DMS153 (cell line): ENCODE measurements at regions not wholly inside any gene's neighbourhood (a gene's known extent, or its start where the extent isn't known, plus 50 kb on each side); places are given as distances from the start of the nearest gene placed in this dataset.
"Not testable (repeated sequence)": the region's sequence is repeated elsewhere in the genome, so short reads cannot be mapped to it uniquely, and the experiment has no call there.

Experiments
- DNase-seq: peaks from one replicate; lab custom pipeline; 2025; lab: John Stamatoyannopoulos, UW

DNA sequence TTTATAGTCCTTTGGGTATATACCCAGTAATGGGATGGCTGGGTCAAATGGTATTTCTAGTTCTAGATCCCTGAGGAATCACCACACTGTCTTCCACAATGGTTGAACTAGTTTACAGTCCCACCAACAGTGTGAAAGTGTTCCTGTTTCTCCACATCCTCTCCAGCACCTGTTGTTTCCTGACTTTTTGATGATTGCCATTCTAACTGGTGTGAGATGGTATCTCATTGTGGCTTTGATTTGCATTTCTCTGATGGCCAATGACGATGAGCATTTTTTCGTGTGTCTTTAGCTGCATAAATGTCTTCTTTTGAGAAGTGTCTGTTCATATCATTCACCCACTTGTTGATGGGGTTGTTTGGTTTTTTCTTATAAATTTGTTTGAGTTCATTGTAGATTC is 612.5 kb upstream of the SGCD start:
- DNase-seq = not testable (repeated sequence)

GRCh38 chr5:155726267-155726666 is 600.7 kb upstream of the SGCD start:
- DNase-seq = no peak

DNA sequence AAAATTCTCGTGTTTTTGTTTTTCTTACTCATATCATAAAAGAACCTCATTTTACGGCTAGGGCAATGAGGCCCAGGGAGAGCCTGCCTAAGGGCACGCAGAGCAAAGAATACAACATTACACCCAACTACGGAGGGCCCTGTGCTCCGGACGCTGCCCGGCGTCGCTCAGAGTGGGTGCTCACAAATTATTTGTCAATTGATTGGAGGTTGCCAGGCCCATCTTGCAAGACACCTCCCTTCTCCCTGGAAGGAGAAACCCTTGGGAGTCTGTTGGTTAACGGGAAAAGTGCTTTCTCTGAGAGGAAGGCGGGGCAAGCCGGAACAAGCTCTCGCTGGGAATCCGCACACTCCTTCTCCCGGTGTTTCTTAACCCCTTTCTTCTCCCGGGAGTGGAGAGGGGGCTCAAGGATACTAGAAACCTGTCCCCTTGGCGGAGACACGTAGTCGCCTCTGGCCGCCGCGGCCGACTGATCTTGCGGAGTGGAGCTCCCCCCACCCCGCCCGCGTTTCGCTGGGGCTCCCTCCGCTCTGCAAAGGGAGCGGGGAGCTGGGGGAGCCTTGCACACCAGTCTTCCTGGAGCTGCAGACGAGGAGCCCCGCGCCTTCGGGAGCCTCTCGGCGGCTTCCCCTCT is 599.3 kb upstream of the SGCD start:
- no peak for DNase-seq

GRCh38 chr5:155728146-155728856 is 598.7 kb upstream of the SGCD start:
- peak; percentile 23 for DNase-seq

- DNase-seq = peak; percentile 3
These were observed 597.9 kb upstream of the SGCD start for GRCh38 chr5:155728857-155729683.

DNA sequence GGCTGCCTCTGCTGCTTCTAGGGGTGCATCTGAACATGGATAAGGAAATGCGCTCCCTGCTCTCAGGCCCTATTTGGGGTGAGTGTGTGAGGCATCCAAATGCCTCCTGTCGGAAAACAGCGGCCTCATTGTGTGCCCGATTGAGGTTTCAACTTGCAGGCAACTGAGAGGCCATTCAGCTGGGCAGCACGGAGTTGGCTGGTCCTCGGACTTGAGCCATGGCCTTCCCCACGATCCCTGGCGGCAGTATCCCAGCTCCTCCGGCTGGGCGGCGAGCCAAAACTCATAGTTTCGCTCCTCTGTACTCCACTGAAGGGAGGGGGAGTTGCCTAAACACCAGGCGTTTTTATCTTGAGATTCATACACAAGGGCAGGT is 597.3 kb upstream of the SGCD start:
- no peak for DNase-seq

GRCh38 chr5:155732587-155733376 is 594.2 kb upstream of the SGCD start:
- no peak for DNase-seq

GRCh38 chr5:155733935-155734334 is 593.0 kb upstream of the SGCD start:
- DNase-seq = no peak

DNA sequence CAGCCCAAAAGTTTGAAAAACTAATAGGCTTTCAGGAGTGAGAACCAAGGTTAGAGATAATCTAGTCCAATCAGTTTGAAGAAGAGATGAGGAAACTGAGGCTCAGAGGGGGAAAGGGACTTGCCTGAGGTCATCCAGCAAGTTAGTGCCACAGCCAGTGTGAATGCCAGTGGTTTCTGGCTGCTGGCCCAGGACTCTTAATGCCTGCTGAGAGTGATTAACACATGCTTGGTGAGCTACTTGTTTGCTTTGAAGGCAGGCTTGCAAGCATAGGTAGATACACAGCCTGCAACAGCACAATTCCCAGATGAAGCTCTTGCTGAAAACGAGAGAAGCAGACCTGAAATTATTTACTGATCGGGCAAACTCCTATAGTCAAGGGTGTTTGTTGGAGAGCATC is 591.6 kb upstream of the SGCD start:
- peak; percentile 32 for DNase-seq

GRCh38 chr5:155738616-155739015 is 588.3 kb upstream of the SGCD start:
- no peak for DNase-seq

DNA sequence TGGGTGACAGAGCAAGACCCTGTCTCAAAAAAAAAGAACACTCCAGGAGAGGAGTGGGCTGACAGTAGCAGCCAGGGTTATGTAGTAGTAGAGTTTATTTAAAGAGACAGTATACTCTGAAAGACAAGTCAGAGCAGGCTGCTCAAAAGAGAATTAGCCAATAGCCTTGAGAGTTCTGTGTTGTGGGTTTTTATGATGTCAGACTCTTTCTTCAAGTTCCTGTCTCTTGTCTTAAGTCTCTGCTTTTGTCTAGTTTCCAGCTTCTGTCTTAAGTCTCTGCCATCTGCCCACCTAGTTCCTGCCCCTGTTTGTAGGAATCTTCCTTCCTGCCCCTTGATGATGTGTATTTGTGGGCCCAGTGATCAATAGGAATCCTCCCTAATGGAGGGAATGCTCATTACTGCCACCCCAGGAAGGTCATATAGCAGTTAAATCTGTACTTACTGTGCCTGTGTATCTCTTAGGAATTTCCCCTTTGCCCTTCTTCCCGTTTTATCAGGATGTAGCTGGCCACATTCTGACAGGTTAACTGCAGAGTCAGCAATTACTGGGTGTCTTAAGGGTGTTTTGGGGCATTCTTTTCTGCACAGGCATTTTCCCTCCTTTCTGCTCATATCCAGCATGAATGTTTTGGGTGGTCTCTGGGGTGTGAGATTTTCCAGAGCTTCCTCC is 580.5 kb upstream of the SGCD start:
- no peak for DNase-seq

- no peak for DNase-seq
These were observed 576.9 kb upstream of the SGCD start for GRCh38 chr5:155750101-155750500.

DNA sequence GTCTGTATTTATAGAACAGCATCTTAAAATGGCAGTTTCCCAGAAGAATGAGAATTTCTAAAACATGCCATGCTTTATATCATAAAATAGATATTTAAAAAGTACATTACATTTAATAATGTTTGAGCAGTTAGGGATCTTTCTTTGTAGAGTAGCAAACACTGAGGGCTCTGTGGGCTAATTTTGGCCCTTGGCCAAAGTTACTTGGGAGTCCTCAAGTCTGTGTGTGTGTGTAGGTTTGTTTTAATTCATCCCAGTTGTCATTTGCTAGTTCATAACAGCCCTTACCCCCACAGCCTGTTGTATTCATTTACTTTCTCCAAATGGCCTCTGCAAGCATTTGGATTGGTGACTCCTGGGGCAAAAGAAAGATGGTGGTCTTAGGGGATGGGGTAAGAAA is 576.4 kb upstream of the SGCD start:
- DNase-seq = no peak

- DNase-seq = no peak
These were observed 572.9 kb upstream of the SGCD start for GRCh38 chr5:155753943-155754581.

DNA sequence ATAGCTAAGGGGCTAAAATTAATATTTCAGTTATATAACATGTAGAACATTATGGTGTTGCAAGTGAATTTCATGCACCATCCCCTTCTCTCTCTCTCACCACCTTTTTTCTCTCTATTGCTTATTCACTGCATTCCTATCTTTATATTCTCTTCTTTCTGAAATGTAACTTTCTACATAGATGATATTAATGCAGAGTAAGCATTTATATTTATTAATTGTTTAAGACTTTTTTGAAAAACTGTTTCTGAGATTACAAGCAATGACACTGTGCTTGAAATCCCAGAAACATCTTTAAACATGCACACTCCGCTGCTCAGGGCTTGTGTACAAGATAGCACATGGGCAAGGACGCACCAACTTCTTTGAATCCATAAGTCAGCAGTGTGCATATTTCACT is 567.7 kb upstream of the SGCD start:
- no peak for DNase-seq

DNA sequence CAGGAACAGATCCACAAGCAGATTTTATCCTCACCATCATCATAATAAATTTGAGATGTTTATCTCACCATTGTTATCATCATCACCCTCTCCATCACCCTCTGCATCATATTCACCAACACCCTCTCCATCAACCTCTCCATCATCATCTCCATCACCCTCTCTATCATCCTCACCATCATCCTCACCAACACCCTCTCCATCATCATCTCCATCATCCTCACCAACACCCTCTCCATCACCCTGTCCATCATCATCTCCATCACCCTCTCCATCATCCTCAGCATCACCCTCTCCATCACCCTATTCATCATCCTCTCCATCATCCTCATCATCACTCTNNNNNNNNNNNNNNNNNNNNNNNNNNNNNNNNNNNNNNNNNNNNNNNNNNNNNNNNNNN is 567.0 kb upstream of the SGCD start:
- no peak for DNase-seq

GRCh38 chr5:155761502-155761901 is 565.5 kb upstream of the SGCD start:
- no peak for DNase-seq

GRCh38 chr5:155765715-155766114 is 561.2 kb upstream of the SGCD start:
- no peak for DNase-seq

- no peak for DNase-seq
These were observed 559.5 kb upstream of the SGCD start for GRCh38 chr5:155767470-155767869.

DNA sequence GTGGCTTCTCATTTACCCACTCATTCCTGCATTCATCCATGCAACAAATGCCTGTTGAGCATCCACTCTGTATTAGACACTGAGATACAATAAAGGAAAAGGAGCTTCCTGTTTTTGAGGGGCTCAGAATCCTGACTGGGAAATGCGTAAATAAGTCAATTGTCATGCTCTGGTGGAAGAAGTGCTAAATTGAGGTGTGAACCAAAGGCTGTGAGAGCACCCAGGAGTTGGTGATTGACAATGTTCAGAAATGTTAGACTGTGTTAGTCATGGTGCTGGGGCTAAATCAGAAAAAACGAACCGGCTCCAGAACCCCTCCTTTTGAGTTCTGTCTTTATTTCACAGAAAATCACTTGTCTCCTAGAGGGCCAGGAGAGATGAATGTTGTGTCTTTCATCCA is 558.6 kb upstream of the SGCD start:
- no peak for DNase-seq

- no peak for DNase-seq
These were observed 554.8 kb upstream of the SGCD start for GRCh38 chr5:155772009-155772662.
